ENCODE measurements at regions not wholly inside any gene's neighbourhood (a gene's known extent, or its start where the extent isn't known, plus 50 kb on each side); places are given as distances from the start of the nearest gene placed in this dataset.
"Not testable (repeated sequence)": the region's sequence is repeated elsewhere in the genome, so short reads cannot be mapped to it uniquely, and the experiment has no call there.

DNA sequence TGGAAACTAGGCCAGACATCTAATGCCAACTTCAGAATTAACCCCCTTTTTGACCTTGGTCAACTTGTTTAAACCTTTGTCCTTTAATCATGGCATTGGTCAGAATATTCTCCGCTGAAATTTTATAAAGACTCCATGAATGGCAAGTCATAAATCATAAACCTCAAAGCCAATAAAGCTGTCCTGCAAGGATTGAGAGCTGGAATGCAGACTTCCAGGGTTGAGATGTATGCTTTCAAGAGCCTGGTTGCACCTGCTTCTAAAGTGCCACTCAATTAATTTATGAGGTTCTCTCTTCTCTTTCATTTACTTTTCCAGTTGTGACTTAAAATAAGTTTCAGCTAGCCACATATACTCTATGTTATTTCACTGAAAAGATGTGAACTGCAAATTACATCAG lies 136.2 kb upstream of the HCCS start:
- no peak for DNase-seq

DNA sequence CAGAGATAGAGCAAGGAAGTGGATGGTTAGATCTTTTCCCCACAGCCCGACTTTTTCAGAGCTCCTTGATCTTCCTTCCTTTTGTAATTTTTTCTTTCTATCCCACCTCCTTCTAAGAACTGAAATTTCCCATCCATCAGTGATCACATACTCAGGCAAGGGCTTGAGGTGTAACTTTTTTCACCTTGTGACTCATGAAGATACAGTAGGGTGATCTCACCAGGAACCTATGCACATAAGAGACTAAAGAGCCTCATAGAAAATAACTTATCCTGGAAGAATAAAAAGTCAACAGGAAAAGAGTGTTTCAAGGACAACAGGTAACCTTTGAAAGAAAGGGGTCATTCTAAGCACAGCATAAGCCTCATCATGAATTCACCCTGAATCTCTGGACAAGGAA lies 131.2 kb upstream of the HCCS start:
- DNase-seq, result no peak

DNA sequence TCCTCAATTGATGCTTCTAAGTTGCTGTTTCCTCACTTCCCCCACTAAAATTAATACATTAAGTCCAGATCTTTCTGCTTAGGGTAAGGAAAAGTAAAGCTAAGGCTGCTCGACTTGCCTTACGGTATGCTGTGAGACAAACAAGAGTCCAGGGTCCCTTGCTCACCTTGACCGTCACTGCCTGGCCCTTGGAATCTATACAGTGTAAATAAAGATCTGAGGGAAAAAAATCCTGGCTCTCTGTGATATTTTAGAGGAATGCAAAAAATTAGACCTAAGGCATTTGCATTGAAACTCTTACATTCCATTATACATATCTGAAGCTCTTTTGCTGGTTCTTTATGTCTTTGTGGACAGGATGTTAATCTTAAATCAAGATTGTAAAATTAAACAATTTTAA lies 129.6 kb upstream of the HCCS start:
- no peak for DNase-seq

DNA sequence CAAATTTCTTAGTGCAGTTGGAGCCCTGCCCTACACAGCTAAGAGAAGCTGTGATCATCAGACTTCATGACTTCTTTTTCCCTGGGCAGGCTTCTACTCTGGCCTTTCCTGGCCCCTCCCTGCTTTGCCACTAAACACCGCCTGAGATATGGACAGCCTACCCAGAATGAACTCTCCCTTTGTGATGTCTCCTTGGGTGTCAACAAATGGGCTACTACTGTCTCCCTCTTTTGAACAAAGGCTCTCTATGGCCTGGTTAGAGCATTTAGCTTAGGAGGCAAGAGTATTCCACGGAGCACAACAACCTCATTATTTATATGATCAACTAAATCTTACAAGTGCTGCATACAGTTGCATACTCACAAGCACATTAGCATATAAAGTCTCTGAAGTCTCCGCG lies 127.6 kb upstream of the HCCS start:
- DNase-seq, result no peak

DNA sequence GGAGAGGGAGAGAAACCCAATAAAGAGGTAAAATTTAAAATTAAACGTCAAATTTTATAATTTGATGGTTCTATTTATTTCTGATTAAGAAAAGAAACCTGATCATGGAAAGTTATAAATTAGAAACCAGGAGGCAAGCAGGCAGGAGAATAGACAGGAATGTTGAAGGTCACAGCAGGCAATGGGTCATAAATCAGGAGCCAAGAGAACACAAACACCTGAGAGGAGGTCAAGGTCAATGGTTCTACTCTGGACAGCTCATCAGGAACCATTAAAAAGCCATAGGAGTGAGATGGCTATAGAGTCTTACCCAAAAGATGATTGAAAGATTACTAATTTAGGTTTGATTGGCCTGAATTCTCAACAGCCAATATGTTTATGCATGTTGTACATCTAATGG lies 126.9 kb upstream of the HCCS start:
- no peak for DNase-seq

DNA sequence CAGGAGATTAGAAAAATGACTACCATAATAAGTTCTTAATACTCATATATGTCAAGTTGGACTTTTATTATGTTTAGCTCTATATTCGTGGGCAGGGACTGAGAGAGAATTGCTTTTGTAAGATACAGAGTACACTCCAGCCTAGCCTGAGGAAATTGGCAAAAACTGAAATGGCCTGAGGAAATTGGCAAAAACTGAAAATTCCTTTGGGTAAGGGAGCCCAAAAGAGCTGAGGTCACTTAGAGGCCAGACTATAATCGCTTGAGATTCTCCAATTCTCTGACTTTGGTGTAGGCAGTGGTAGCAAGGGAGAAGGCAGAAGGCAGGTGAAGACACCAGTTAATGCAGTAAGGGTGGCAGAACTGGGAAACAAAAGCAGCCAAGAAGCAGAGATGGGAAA lies 124.5 kb upstream of the HCCS start:
- DNase-seq, result no peak

DNA sequence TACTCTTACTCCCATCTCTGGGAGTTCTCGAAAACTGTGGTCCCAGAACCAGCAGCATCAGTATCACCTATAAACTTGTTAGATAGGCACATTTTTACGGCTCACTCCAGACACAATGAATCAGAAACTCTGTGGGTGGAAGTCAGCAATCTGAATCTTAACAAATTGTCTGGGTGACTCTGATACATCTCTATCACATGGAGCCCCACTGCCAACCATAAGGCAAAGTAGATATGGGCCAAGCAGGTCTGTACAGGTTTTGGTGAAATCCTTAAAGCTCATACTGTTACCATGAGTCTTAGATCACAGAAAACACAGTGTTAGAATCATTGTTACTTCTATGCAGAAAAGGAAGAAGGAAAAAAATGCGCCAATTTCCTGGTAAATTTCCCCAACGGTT lies 122.5 kb upstream of the HCCS start:
- DNase-seq, result no peak

DNA sequence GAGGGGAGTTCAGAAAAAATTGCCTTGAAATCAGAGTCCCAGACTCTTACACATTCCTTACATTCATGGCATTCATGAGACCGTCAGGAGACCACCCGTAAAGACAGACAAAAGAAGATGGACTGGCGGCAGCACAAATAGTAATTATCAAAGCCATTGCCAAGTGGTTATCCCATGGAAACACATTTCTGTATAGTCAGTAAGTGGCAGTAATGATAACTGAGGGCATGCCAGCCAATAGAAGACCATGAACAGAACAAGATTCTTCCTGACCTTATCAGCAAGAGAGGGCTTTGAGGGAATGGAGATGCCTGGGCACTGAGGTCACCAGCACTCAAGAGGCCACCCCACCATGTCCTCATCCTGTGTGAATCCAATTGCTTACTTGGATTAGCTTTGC lies 121.7 kb upstream of the HCCS start:
- no peak for DNase-seq

DNA sequence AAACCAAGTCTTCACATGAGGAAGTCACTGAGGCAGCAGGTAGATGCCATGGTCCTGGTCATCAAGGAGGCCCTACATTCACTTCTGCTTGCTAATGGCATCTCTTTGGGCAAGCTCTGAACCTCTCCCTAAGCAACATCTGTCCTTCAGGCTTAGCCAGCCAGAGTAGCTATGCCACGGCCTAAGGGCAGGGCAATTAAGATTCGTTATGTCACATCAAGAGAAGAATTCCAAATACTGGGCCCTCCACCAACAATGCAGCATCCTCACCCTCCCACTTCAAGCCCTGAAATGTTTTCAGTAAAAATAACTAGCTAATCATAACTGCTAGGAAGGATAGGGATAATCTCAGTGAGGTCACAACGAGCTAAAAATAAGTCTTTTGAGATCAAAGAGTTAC lies 120.7 kb upstream of the HCCS start:
- DNase-seq, result no peak

DNA sequence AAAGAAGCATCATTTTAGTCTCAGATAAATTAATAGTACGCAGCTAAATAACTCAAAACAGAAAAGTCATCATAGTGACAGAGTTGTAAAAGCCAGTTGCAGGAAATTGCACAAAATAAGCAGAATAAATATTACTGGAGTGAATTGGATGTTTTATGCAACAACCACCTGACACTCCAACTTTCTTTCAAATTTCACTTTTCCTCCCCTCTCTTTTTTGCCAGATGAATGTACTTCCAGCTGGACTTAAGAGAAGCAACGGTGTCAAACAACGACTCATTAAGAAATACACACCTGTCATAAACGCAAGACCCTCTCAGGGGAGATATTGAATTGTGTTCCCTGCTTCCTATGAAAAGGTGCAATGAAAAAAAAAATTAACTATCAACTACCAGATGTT lies 120.2 kb upstream of the HCCS start:
- no peak for DNase-seq

DNA sequence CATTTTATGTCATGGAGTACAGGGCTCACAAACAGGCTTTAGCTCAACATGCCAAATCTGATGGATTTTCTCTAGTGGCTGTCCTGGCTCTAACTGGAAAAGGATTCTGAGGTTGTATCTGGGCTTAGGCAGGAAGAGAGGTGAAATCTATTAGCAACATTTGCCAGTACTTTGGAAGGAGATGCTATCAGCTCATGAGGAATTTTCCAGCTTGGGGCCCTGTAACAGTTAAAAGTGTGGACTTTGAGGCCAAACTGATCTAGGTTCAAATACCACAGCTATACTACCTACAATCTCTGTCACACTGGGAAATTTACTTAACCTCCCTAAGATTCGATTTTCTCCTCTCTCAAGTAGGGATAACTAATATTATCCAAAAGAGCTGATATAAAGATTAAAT lies 119.0 kb upstream of the HCCS start:
- no peak for DNase-seq

DNA sequence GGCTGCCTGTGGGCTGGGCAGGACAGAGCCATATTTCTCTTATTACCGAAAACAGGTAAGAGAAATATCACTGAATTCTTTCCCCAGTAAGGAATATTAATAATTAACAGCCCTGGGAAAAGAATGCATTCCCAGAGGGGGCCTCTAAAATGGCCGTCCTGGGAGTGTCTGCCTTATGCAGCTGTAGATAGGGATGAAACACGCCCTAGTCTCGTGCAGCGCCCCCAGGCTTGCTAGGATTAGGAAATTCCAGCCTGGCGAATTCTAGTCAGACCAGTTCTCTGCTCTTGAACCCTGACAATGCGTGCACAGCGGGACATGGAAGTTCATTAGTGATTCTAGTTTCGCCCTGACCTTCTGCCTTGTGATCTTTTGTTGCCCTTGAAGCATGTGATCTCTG lies 104.1 kb upstream of the HCCS start:
- not testable (repeated sequence) for DNase-seq

DNA sequence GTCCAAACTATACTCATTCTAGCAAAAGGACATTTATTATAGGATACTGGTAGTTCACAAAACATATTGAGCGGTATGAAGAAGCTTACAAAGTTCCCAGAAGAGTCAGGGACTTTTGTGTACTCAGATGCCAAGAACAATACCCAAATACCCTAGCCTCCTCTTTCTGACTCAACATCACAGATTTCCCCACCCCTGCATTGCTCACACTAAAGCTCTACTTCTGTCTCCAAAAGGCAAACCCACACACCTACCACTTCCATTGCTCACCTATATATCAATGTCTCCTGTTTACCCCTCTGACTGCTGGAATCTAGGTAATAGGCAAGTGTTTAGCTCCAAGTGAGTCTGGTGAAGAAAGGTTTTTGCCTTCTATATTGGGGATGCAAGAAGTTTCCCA lies 100.7 kb upstream of the HCCS start:
- no peak for DNase-seq

DNA sequence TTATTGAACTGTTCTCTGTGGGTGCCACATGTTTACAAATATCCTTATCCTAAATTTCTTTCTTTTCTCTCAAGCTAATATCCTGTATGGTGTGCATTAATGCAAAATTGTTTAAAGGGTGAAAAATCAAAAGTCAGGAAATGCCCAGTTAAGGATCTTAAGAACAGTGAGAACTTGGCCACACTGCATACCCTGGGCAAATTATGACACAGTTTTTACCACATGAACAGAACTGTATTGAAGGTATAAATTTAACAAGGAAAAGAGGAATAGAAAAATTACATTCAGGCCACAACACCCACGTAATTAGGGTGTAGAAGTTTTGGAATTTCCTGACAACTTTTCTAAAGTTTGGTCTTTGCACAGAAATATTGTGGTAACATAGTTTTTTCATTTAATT lies 94.4 kb upstream of the HCCS start:
- no peak for DNase-seq

DNA sequence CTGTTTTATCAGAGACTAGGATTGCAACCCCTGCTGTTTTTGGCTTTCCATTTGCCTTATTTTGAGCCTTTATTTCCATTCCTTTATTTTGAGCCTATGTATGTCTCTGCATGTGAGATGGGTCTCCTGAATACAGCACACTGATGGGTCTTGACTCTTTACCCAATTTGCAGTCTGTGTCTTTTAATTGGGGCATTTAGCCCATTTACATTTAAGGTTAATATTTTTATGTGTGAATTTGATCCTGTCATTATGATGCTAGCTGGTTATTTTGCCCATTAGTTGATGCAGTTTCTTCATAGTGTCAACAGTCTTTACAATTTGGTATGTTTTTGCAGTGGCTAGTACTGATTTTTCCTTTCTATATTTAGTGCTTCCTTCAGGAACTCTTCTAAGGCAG lies 88.5 kb upstream of the HCCS start:
- not testable (repeated sequence) for DNase-seq

DNA sequence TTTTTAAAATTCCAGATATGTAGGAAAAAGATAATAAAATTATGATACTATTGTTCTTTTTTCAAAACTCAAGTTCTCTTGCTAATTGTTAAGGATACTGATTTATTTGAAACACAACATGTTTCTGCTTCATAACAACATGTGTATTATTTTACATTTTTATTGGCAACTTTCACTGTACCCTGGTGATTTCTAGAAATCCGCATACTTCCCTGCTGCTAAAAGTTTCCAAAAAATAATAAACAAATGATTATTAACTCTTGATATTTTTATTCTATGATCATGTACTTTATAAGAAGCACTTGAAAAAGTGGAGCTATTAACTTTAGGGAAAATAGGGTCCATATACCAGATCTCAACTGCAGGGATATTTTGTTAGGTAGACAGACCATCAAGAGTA lies 71.2 kb upstream of the HCCS start:
- DNase-seq, result no peak

DNA sequence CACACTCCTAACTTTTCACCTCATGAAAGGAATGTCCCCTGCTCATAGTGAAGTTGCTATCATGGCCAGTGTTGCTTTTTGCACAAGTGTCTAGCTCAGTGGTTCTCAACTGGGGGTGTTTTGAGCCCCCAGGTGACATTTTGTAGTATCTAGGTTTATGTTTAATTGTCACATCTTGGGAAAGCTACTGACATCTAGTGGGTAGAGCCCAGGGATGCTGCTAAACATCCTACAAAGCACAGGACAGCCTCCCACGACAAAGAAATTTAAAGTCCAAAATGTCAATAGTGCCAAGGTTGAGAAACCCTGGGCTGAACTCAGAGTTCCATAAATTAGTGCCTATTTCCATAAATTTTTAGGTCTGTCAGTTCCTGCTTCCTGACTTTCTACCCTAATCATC lies 70.7 kb upstream of the HCCS start:
- DNase-seq, result no peak

DNA sequence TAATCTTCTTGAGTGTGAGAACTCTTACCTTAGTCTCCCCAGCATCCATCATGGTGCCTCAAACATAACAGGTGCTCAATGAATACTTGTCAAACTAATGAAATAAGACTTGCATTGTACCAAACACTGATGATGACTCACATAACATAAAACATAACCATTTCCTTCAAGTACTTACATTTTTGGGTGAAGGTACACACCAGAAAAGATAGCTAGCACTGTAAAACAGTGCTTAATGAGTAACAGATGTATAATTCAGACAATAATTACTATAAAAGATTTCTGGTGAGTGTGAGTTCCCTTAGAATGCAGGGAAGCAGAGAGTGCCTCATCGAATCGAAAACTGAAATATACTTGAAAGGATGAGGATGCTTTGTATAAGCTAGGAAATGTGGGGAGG lies 70.1 kb upstream of the HCCS start:
- no peak for DNase-seq

DNA sequence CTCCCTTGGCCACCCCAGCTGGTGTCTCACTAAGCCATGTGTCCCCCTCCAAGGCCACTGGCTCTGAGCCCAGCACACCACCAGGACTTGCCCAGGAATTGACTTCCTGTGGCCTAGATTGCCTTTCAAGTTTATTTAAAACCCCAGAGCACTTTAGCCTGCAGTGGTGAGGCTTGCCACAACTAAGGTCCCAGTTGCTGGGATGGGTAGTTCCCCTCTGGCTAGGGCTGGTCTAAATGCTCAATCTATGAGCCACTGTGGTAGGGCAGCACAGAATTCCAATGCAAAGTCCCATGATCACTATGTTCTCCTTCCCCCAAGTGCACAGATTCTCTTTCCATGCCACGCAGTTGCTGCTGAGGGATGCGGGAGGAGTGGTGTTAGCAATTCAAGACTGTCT lies 61.1 kb upstream of the HCCS start:
- DNase-seq, result no peak

DNA sequence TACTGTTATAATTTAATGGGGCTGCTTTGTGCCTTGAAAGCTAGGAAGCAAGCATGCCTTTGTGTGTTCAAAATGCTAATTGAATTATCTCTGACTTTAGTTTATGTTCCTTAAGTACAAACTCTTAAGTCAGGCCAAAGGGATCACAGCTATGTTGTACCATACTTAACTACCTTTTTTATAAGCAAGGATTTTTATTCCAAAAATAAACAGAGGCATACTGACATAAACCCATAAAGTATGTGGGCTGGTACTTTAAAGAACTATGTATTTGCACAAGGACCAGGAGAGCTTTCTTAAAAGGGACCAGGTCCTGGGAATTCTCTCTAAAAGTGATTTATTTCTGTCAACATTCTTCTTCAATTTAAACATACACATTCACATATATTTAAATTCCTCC lies 57.8 kb upstream of the HCCS start:
- DNase-seq, result no peak

DNA sequence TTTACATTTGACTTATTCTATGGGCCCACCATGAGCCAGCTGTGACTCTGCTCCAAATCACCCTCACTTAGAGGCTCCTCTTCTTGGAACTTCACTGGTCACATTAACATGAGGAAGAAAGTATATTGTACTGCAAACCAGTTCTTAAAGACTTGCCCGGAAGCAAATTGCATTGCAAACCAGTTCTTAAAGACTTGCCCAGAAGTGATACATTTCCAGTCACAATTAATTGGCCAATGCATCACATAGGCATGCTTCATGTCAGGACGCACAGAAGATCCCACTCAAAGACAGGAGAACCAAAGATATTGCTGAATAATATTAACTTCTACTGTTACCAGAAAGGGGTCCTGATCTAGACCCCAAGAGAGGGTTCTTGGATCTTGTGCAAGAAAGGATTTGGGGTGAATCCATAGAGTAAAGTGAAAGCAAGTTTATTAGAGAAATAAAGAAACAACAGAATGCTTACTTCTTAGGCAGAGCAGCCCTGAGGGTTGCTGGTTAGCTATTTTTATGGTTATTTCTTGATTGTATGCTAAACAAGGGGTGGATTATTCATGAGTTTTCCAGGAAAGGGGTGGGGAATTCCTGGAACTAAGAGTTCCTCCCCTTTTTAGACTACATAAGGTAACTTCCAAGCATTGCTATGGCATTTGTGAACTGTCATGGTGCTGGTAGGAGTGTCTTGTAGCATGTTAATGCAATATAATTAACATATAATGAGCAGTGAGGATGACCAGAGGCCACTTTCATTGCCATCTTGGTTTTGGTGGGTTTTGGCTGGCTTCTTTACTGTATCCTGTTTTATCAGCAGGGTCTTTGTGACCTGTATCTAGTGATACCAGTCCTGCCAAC lies 54.6 kb upstream of the HCCS start:
- DNase-seq, result no peak

DNA sequence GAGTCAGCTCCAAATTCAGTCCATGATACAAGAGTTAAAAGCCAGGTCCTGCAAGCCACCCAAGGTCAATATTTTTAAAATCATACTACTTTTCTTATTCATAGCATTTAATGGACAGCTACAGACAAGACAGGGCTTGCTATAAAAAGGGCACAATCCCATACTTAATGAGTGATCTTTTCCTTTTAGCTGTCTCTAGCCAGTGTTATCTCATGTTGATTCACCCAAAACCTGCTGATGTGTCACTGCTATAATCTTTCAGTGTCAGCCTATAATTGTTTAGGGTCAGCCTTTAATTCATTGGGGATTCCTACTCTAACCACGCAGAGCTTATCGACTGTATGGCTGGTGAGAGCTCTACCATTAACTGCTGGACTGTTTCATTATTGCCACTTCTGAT lies 51.2 kb upstream of the HCCS start:
- no peak for DNase-seq

Data from DMS153 (cell line).